Urinary bladder (tissue), 3 donors: ENCODE measurements at regions not wholly inside any gene's neighbourhood (a gene's known extent, or its start where the extent isn't known, plus 50 kb on each side); places are given as distances from the start of the nearest gene placed in this dataset.

Experiments used
- DNase-seq: peaks from one replicate; pipeline ENCODE4 v3.0.0-alpha.2; 2015; ENCODE audit errors: extremely low spot score
- H3K27ac ChIP-seq: one replicate; pipeline ENCODE4 v1.5.1; 2013; ENCODE audit warnings: low read depth, mild to moderate bottlenecking, moderate library complexity
- H3K36me3 ChIP-seq: one replicate; pipeline ENCODE4 v1.6.1; 2013; ENCODE audit warnings: mild to moderate bottlenecking, moderate library complexity; ENCODE audit not compliant: insufficient read depth
- H3K4me1 ChIP-seq: one replicate; pipeline ENCODE4 v1.6.1; 2013; ENCODE audit warnings: mild to moderate bottlenecking, moderate library complexity; ENCODE audit not compliant: insufficient read depth
- H3K4me3 ChIP-seq: one replicate; pipeline ENCODE4 v1.5.1; 2013; ENCODE audit warnings: low read depth, low read length
- WGBS: extraction: QIAGEN DNeasy Blood & Tissue Kit; methylation state at CpG from one replicate; pipeline ENCODE4 v1.1.7; 2013; 5-methylcytosine and 5-hydroxymethylcytosine counted together
- donor health status: healthy with polysubstance abuse.
- donor health status: healthy.

GRCh38 chr11:29538339-29539036 is 478.3 kb downstream of the KCNA4 start:
- DNase-seq = no peak
- H3K4me3 ChIP-seq = no peak overlapping the region
- H3K4me1 ChIP-seq = no peaks in the 10 kb centered on the region
- H3K27ac ChIP-seq = no peak overlapping the region
- H3K36me3 ChIP-seq = no peaks in the 10 kb centered on the region

GRCh38 chr11:29534836-29535235 is 482.0 kb downstream of the KCNA4 start:
- no peak overlapping the region for H3K4me3 ChIP-seq
- no peak overlapping the region for H3K27ac ChIP-seq
- no peaks in the 10 kb centered on the region for H3K4me1 ChIP-seq
- H3K36me3 ChIP-seq = no peaks in the 10 kb centered on the region
- DNase-seq = no peak

- H3K4me3 ChIP-seq = no peak overlapping the region
- no peaks in the 10 kb centered on the region for H3K4me1 ChIP-seq
- no peaks in the 10 kb centered on the region for H3K36me3 ChIP-seq
- no peak for DNase-seq
- no peak overlapping the region for H3K27ac ChIP-seq
- WGBS = 68% methylated on average over 2 of the region's 2 CpGs
Measured at GRCh38 chr11:29530961-29531360, 485.9 kb downstream of the KCNA4 start.

GRCh38 chr11:29527391-29527936 is 489.4 kb downstream of the KCNA4 start:
- 33% methylated on average over 3 of the region's 3 CpGs for WGBS
- H3K36me3 ChIP-seq = no peaks in the 10 kb centered on the region
- H3K4me3 ChIP-seq = no peak overlapping the region
- H3K4me1 ChIP-seq = no peaks in the 10 kb centered on the region
- DNase-seq = no peak
- H3K27ac ChIP-seq = no peak overlapping the region

- DNase-seq = no peak
- Histone ChIP-seq H3K36me3 (no peaks in the 10 kb centered on the region), H3K4me3 (no peak overlapping the region), H3K27ac (no peak overlapping the region), H3K4me1 (no peaks in the 10 kb centered on the region)
- 48% methylated on average over 5 of the region's 5 CpGs for WGBS
Measured at GRCh38 chr11:29518389-29519174, 498.2 kb downstream of the KCNA4 start.

DNA sequence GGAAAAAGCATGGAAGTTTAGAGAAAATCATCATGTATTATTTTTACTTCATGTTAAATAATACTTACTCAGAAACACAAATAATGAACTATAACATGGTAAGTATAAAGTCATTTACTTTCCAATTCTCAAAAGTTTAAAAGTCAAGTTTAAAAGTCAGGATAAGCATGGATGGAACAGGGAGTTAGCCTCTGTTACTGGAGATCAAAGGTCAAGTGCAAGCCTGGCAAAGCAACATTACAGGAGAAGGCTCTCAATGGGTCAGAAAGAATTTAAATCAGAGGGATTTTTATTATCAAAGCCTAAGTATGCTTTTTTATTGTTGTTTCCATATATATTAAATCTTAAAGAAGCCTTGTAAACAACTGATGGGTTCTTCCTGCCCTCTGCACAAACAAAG is 505.4 kb downstream of the KCNA4 start:
- H3K4me3 ChIP-seq = no peak overlapping the region
- no peaks in the 10 kb centered on the region for H3K36me3 ChIP-seq
- no peak for DNase-seq
- H3K4me1 ChIP-seq = no peaks in the 10 kb centered on the region
- H3K27ac ChIP-seq = no peak overlapping the region

- no peaks in the 10 kb centered on the region for H3K4me1 ChIP-seq
- H3K27ac ChIP-seq = no peak overlapping the region
- no peak for DNase-seq
- no peak overlapping the region for H3K4me3 ChIP-seq
- no peaks in the 10 kb centered on the region for H3K36me3 ChIP-seq
Measured at GRCh38 chr11:29507376-29507775, 509.5 kb downstream of the KCNA4 start.

DNA sequence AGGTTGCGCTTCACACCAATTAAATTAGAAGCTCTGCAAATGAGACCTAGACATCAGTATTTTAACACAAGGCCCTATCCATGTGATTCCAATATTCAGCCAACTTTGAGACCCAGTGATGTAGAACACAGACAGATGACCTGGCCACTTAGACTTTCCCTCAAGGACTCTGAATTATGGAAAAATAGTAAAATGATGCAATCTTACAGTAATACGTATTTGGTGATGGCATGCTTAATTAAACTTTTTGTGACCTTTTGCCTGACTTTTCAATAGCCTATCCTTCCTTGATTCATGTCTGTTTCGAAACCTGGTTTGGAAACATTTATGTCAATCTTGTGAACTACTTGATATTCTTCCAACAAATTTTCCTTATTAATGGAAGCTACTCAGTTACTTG is 521.2 kb downstream of the KCNA4 start:
- Histone ChIP-seq H3K36me3 (no peaks in the 10 kb centered on the region), H3K27ac (no peak overlapping the region), H3K4me1 (no peaks in the 10 kb centered on the region), H3K4me3 (no peak overlapping the region)
- DNase-seq = no peak
- 80% methylated on average over 3 of the region's 3 CpGs for WGBS

GRCh38 chr11:29490938-29491337 is 525.9 kb downstream of the KCNA4 start:
- 85% methylated on average over 1 of the region's 1 CpG for WGBS
- Histone ChIP-seq H3K4me1 (no peaks in the 10 kb centered on the region), H3K4me3 (no peak overlapping the region), H3K36me3 (no peaks in the 10 kb centered on the region), H3K27ac (no peak overlapping the region)
- no peak for DNase-seq

DNA sequence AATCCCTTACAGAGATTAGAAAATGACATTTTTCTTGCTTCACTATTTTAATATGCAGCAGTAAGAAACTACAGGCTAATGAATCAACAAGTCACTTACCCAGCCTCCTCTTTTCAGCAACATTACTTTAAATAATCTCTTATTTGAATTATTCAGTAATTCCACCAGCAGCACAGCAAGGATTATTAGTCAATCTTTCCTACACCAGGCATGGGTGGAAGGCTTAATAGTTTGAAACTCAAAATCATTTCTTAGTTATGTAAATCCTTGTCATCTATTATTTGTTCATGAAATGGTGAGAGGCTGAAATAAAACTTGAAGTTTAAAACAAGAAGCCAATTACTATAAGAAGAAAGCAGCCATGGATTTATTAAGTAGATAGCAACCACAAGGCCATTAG is 530.5 kb downstream of the KCNA4 start:
- Histone ChIP-seq H3K36me3 (no peaks in the 10 kb centered on the region), H3K4me3 (no peak overlapping the region), H3K4me1 (no peaks in the 10 kb centered on the region), H3K27ac (no peak overlapping the region)
- DNase-seq = no peak

DNA sequence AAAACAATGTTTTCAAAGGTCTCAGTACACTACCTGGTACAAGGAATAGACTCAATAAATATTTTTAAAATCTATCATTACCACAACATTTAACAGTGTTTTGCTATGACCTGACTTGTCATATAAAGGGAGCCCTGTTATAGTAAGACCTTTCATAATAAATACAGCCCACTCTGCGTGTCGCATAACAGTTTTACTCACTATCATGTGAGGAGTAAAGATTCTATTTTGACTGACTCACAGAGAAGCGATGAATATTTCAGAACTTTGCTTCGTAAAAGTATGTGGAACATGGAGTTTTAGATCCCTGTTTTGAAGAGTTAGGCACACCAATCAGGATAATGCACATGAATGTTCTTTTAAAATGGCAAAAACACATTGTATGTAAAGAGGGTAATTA is 531.2 kb downstream of the KCNA4 start:
- H3K27ac ChIP-seq = no peak overlapping the region
- 79% methylated on average over 4 of the region's 4 CpGs for WGBS
- no peaks in the 10 kb centered on the region for H3K36me3 ChIP-seq
- no peak for DNase-seq
- H3K4me1 ChIP-seq = no peaks in the 10 kb centered on the region
- H3K4me3 ChIP-seq = no peak overlapping the region

GRCh38 chr11:29484548-29484947 is 532.3 kb downstream of the KCNA4 start:
- H3K4me1 ChIP-seq = no peaks in the 10 kb centered on the region
- H3K27ac ChIP-seq = no peak overlapping the region
- no peak for DNase-seq
- 97% methylated on average over 1 of the region's 1 CpG for WGBS
- no peaks in the 10 kb centered on the region for H3K36me3 ChIP-seq
- no peak overlapping the region for H3K4me3 ChIP-seq

- Histone ChIP-seq H3K4me1 (no peaks in the 10 kb centered on the region), H3K4me3 (no peak overlapping the region), H3K27ac (no peak overlapping the region), H3K36me3 (no peaks in the 10 kb centered on the region)
- WGBS = 89% methylated on average over 2 of the region's 2 CpGs
- no peak for DNase-seq
Measured at GRCh38 chr11:29483831-29484230, 533.0 kb downstream of the KCNA4 start.

GRCh38 chr11:29482510-29482909 is 534.3 kb downstream of the KCNA4 start:
- Histone ChIP-seq H3K4me1 (no peaks in the 10 kb centered on the region), H3K4me3 (no peak overlapping the region), H3K27ac (no peak overlapping the region), H3K36me3 (no peaks in the 10 kb centered on the region)
- no peak for DNase-seq
- WGBS = 66% methylated on average over 4 of the region's 4 CpGs
